Keratinocyte (primary cell): ENCODE measurements at regions not wholly inside any gene's neighbourhood (a gene's known extent, or its start where the extent isn't known, plus 50 kb on each side); places are given as distances from the start of the nearest gene placed in this dataset.

ENCODE experiments used
- DNase-seq: peaks from one replicate; pipeline ENCODE4 v3.0.0-alpha.2; 2011; ENCODE audit warnings: low read depth, missing footprints, low spot score
- FAIRE-seq: peaks from 2 replicates; lab custom pipeline; 2011; peaks lifted over from hg19 to GRCh38; lab: Jason Lieb, UNC
- H2AFZ ChIP-seq: 2 replicates; pipeline ENCODE4 v1.6.0; 2012; ENCODE audit warnings: low read length, control low read depth, inconsistent platforms; ENCODE audit not compliant: control insufficient read depth
- H3K27ac ChIP-seq: 2 replicates; pipeline ENCODE4 v1.5.1; 2011; ENCODE audit warnings: low read length; ENCODE audit not compliant: control insufficient read depth, insufficient read depth
- H3K27me3 ChIP-seq: 3 replicates; pipeline ENCODE4 v1.6.0; 2011; ENCODE audit warnings: low read length; ENCODE audit not compliant: control insufficient read depth, insufficient read depth; ENCODE audit errors: extremely low read depth
- H3K36me3 ChIP-seq, 2 experiments: 2 replicates in 1 of 2; 3 replicates in 1 of 2; pipeline ENCODE4 v1.5.1; 2011; ENCODE audit warnings: low read length in 2 of 2, mild to moderate bottlenecking in 1 of 2; ENCODE audit not compliant: control insufficient read depth in 2 of 2, insufficient read depth in 2 of 2; ENCODE audit errors: extremely low read depth in 1 of 2
- H3K4me1 ChIP-seq: 3 replicates; pipeline ENCODE4 v1.5.1; 2011; ENCODE audit warnings: low read length; ENCODE audit not compliant: control insufficient read depth, insufficient read depth; ENCODE audit errors: extremely low read depth
- H3K4me2 ChIP-seq: 3 replicates; pipeline ENCODE4 v1.6.0; 2011; ENCODE audit warnings: low read depth, low read length; ENCODE audit not compliant: control insufficient read depth, insufficient read depth; ENCODE audit errors: extremely low read depth
- H3K4me3 ChIP-seq, 3 experiments: fragments of 200-600 bp in 1 of 3; sonication (generic) in 1 of 3; 2 replicates in 2 of 3; 3 replicates in 1 of 3; pipeline ENCODE4 v1.5.1; 2011 to 2016; ENCODE audit warnings: low read length in 3 of 3, mild to moderate bottlenecking in 3 of 3, control low read depth in 2 of 3, inconsistent platforms in 1 of 3, low read depth in 1 of 3, mixed read lengths in 1 of 3, mixed run types in 1 of 3, moderate library complexity in 1 of 3; ENCODE audit not compliant: control insufficient read depth in 2 of 3, insufficient read depth in 2 of 3; ENCODE audit errors: extremely low read depth in 1 of 3
- H3K79me2 ChIP-seq: 2 replicates; pipeline ENCODE4 v1.6.0; 2012; ENCODE audit warnings: low read length; ENCODE audit not compliant: control insufficient read depth, insufficient read depth
- H3K9ac ChIP-seq: 3 replicates; pipeline ENCODE4 v1.6.0; 2011; ENCODE audit warnings: low read length; ENCODE audit not compliant: control insufficient read depth, insufficient read depth; ENCODE audit errors: extremely low read depth
- H3K9me1 ChIP-seq: 3 replicates; pipeline ENCODE4 v1.6.0; 2011; ENCODE audit warnings: low read length; ENCODE audit not compliant: control insufficient read depth, insufficient read depth; ENCODE audit errors: extremely low read depth
- H3K9me3 ChIP-seq: 2 replicates; pipeline ENCODE4 v1.5.1; 2012; ENCODE audit warnings: low read depth, low read length; ENCODE audit not compliant: control insufficient read depth
- H4K20me1 ChIP-seq: 3 replicates; pipeline ENCODE4 v1.6.0; 2011; ENCODE audit warnings: low read length; ENCODE audit not compliant: control insufficient read depth, insufficient read depth; ENCODE audit errors: extremely low read depth
- EZH2 ChIP-seq: IDR thresholded peaks from one replicate; pipeline ENCODE4 v1.6.1; 2012; ENCODE audit warnings: inconsistent platforms, mild to moderate bottlenecking, low read length, moderate library complexity
- dilution Hi-C: fragments of 300-500 bp; cut with MboI; formaldehyde crosslinking; loops from one replicate; pipeline ENCODE4 v1.7.0; 2020; ENCODE audit warnings: low sequenced_read_pairs; ENCODE audit not compliant: extremely low pct_ligation_motif_present
- TF ChIP-seq, protein P1 (sequence below), 3 experiments: IDR thresholded peaks in 1 of 3; conservative IDR thresholded peaks in 1 of 3; optimal IDR thresholded peaks in 1 of 3; 2 replicates in 2 of 3; 3 replicates in 1 of 3; pipeline versions ENCODE3 to v1.5.1; 2011; ENCODE audit warnings: low read length in 3 of 3, mild to moderate bottlenecking in 3 of 3, moderate library complexity in 2 of 3, control low read depth in 1 of 3, inconsistent platforms in 1 of 3; ENCODE audit not compliant: insufficient read depth in 2 of 3; ENCODE audit errors: extremely low read depth in 1 of 3

GRCh38 chr20:52840041-52840440 is 132.1 kb upstream of the TSHZ2 start:
- FAIRE-seq, result no peak
- dilution Hi-C loops, result no loop called here

GRCh38 chr20:52838510-52839241 is 133.5 kb upstream of the TSHZ2 start:
- TF ChIP-seq, protein P1, sequence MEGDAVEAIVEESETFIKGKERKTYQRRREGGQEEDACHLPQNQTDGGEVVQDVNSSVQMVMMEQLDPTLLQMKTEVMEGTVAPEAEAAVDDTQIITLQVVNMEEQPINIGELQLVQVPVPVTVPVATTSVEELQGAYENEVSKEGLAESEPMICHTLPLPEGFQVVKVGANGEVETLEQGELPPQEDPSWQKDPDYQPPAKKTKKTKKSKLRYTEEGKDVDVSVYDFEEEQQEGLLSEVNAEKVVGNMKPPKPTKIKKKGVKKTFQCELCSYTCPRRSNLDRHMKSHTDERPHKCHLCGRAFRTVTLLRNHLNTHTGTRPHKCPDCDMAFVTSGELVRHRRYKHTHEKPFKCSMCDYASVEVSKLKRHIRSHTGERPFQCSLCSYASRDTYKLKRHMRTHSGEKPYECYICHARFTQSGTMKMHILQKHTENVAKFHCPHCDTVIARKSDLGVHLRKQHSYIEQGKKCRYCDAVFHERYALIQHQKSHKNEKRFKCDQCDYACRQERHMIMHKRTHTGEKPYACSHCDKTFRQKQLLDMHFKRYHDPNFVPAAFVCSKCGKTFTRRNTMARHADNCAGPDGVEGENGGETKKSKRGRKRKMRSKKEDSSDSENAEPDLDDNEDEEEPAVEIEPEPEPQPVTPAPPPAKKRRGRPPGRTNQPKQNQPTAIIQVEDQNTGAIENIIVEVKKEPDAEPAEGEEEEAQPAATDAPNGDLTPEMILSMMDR (optimal IDR thresholded peaks at IDR 0.05 in 1 of 3, IDR thresholded peaks at IDR 0.05 in 1 of 3, conservative IDR thresholded peaks at IDR 0.05 in 1 of 3; ENCODE audit: extremely low read depth in 1 of 3, insufficient read depth in 2 of 3, low read length in 3 of 3), result no peak
- no peak for TF ChIP-seq EZH2
- FAIRE-seq, result no peak
- Histone ChIP-seq H2AFZ (no peak overlapping the region), H3K9me1 (no peaks in the 10 kb centered on the region), H3K9ac (no peak overlapping the region), H3K27ac (no peak overlapping the region), H3K27me3 (no peaks in the 10 kb centered on the region), H4K20me1 (no peaks in the 10 kb centered on the region), H3K36me3 (no peaks in the 10 kb centered on the region), H3K4me2 (no peak overlapping the region), H3K79me2 (no peaks in the 10 kb centered on the region), H3K9me3 (no peaks in the 10 kb centered on the region), H3K4me3 (no peak overlapping the region), H3K4me1 (no peaks in the 10 kb centered on the region)
- dilution Hi-C loops, result no loop called here
- DNase-seq, result no peak

More at GRCh38 chr20:52840041-52840440, 132.1 kb upstream of the TSHZ2 start:
- Histone ChIP-seq H3K4me3 (no peak overlapping the region), H3K9ac (no peak overlapping the region), H2AFZ (no peak overlapping the region), H3K4me1 (no peaks in the 10 kb centered on the region), H3K4me2 (no peak overlapping the region), H3K9me3 (no peaks in the 10 kb centered on the region), H3K9me1 (no peaks in the 10 kb centered on the region), H3K36me3 (no peaks in the 10 kb centered on the region), H4K20me1 (no peaks in the 10 kb centered on the region), H3K27me3 (no peaks in the 10 kb centered on the region), H3K79me2 (no peaks in the 10 kb centered on the region), H3K27ac (no peak overlapping the region)
- no peak for DNase-seq
- TF ChIP-seq EZH2, result no peak
- TF ChIP-seq, protein P1 (optimal IDR thresholded peaks at IDR 0.05 in 1 of 3, IDR thresholded peaks at IDR 0.05 in 1 of 3, conservative IDR thresholded peaks at IDR 0.05 in 1 of 3; ENCODE audit: extremely low read depth in 1 of 3, insufficient read depth in 2 of 3, low read length in 3 of 3), result no peak
